Naive thymus-derived CD4-positive, alpha-beta T cell (primary cell): ENCODE measurements at regions not wholly inside any gene's neighbourhood (a gene's known extent, or its start where the extent isn't known, plus 50 kb on each side); places are given as distances from the start of the nearest gene placed in this dataset.

Source experiments
- ATAC-seq: fragments of 150-1000 bp; cut with Tn5 transposase; 2 replicates; pipeline ENCODE4 v1.10.0; 2021; ENCODE audit warnings: mild to moderate bottlenecking, moderate library complexity
- CTCF ChIA-PET: fragments of 350-600 bp; sonication (Branson Sonifier 250); formaldehyde crosslinking; loops from one replicate; lab custom pipeline; 2021; ENCODE audit warnings: antibody characterized with exemption; lab: Charles Lee
- POLR2A ChIA-PET: fragments of 350-600 bp; sonication (Branson Sonifier 250); formaldehyde crosslinking; loops from one replicate; lab custom pipeline; 2021; ENCODE audit warnings: antibody characterized with exemption, inconsistent platforms; lab: Charles Lee
- DNase-seq, 9 donors: peaks; one replicate each; pipeline versions ENCODE4 v3.0.0 to v3.0.0-alpha.2; 2020 to 2022; ENCODE audit warnings: mixed read lengths in 1 of 9
- H3K27ac ChIP-seq: one replicate; pipeline ENCODE4 v1.7.0; 2013; ENCODE audit warnings: mild to moderate bottlenecking, low read depth, low read length, moderate library complexity
- H3K27me3 ChIP-seq, 2 donors: one replicate each; pipeline ENCODE4 v1.7.0; 2013; ENCODE audit warnings: low read length in 2 of 2, mild to moderate bottlenecking in 2 of 2, moderate library complexity in 2 of 2; ENCODE audit not compliant: control insufficient read depth in 2 of 2, insufficient read depth in 2 of 2
- H3K36me3 ChIP-seq, 3 experiments: 1 replicate in 2 of 3; 2 replicates in 1 of 3; pipeline ENCODE4 v1.7.0; 2013; ENCODE audit warnings: low read length in 3 of 3, mild to moderate bottlenecking in 3 of 3, moderate library complexity in 1 of 3; ENCODE audit not compliant: insufficient read depth in 3 of 3, control insufficient read depth in 2 of 3
- H3K4me1 ChIP-seq, 2 donors: one replicate each; pipeline ENCODE4 v1.7.0; 2013; ENCODE audit warnings: low read length in 2 of 2, mild to moderate bottlenecking in 2 of 2, moderate library complexity in 1 of 2; ENCODE audit not compliant: control insufficient read depth in 2 of 2, insufficient read depth in 2 of 2
- H3K4me3 ChIP-seq: 2 replicates; pipeline ENCODE4 v1.7.0; 2013; ENCODE audit warnings: mild to moderate bottlenecking, low read length
- H3K9me3 ChIP-seq, 3 experiments: 1 replicate in 2 of 3; 2 replicates in 1 of 3; pipeline ENCODE4 v1.7.0; 2013; ENCODE audit warnings: low read length in 3 of 3; ENCODE audit not compliant: control insufficient read depth in 2 of 3
- H3K27ac Mint-ChIP-seq, 9 donors: one replicate each; pipeline ENCODE4 v1.8.0; 2020 to 2022; ENCODE audit warnings: mixed read lengths in 9 of 9, mild to moderate bottlenecking in 8 of 9, moderate library complexity in 5 of 9, inconsistent platforms in 2 of 9
- H3K27me3 Mint-ChIP-seq, 5 donors: one replicate each; pipeline ENCODE4 v1.8.0; 2021 to 2022; ENCODE audit warnings: mixed read lengths in 5 of 5, mild to moderate bottlenecking in 1 of 5
- H3K36me3 Mint-ChIP-seq, 5 donors: one replicate each; pipeline ENCODE4 v1.8.0; 2020 to 2022; ENCODE audit warnings: mixed read lengths in 5 of 5, mild to moderate bottlenecking in 3 of 5, inconsistent platforms in 1 of 5
- H3K4me1 Mint-ChIP-seq, 7 donors: one replicate each; pipeline ENCODE4 v1.8.0; 2020 to 2022; ENCODE audit warnings: mixed read lengths in 7 of 7, mild to moderate bottlenecking in 3 of 7, inconsistent platforms in 1 of 7
- H3K4me3 Mint-ChIP-seq, 10 donors: one replicate each; pipeline ENCODE4 v1.8.0; 2020 to 2022; ENCODE audit warnings: mild to moderate bottlenecking in 10 of 10, mixed read lengths in 10 of 10, moderate library complexity in 6 of 10, inconsistent platforms in 2 of 10
- H3K9me3 Mint-ChIP-seq, 11 donors: one replicate each; pipeline ENCODE4 v1.8.0; 2020 to 2022; ENCODE audit warnings: mixed read lengths in 11 of 11, mild to moderate bottlenecking in 4 of 11, inconsistent platforms in 1 of 11, moderate library complexity in 1 of 11
- intact Hi-C, 2 donors: fragments of 100-400 bp; cut with micrococcal nuclease; formaldehyde crosslinking; loops; one replicate each; pipeline ENCODE4 v1.15.1; 2023

GRCh38 chr2:167582619-167583018 lies 664.8 kb downstream of the STK39 start:
- intact Hi-C loops, result no loop called here
- Mint-ChIP-seq H3K27ac (no peak overlapping the region), H3K4me3 (no peak overlapping the region), H3K9me3 (no peaks in the 10 kb centered on the region), H3K36me3 (no peaks in the 10 kb centered on the region), H3K4me1 (no peaks in the 10 kb centered on the region), H3K27me3 (peaks cover 0 to 12% (median 0%) of the 10 kb centered on the region in 5 donors)
- DNase-seq (no peak), ATAC-seq (no peak)
- Histone ChIP-seq H3K4me1 (no peaks in the 10 kb centered on the region), H3K27me3 (no peaks in the 10 kb centered on the region), H3K27ac (no peak overlapping the region), H3K9me3 (no peaks in the 10 kb centered on the region), H3K36me3 (no peaks in the 10 kb centered on the region), H3K4me3 (no peak overlapping the region)
- CTCF ChIA-PET, result no interaction called here
- POLR2A ChIA-PET, result no interaction called here

- Mint-ChIP-seq H3K4me3 (no peak overlapping the region), H3K27me3 (peaks cover 0 to 12% (median 0%) of the 10 kb centered on the region in 5 donors), H3K27ac (no peak overlapping the region), H3K36me3 (no peaks in the 10 kb centered on the region), H3K9me3 (no peaks in the 10 kb centered on the region), H3K4me1 (no peaks in the 10 kb centered on the region)
- ATAC-seq (no peak), DNase-seq (no peak)
- ChIA-PET CTCF (no interaction called here), POLR2A (no interaction called here)
- H3K9me3 ChIP-seq, result no peaks in the 10 kb centered on the region
- H3K4me1 ChIP-seq, result no peaks in the 10 kb centered on the region
- H3K27me3 ChIP-seq, result no peaks in the 10 kb centered on the region
- H3K4me3 ChIP-seq, result no peak overlapping the region
- H3K36me3 ChIP-seq, result no peaks in the 10 kb centered on the region
- no peak overlapping the region for H3K27ac ChIP-seq
- intact Hi-C loops, result no loop called here
These were observed 665.3 kb downstream of the STK39 start for GRCh38 chr2:167581961-167582574.

- Histone ChIP-seq H3K36me3 (no peaks in the 10 kb centered on the region), H3K4me3 (no peak overlapping the region), H3K9me3 (no peaks in the 10 kb centered on the region), H3K27me3 (no peaks in the 10 kb centered on the region), H3K4me1 (no peaks in the 10 kb centered on the region), H3K27ac (no peak overlapping the region)
- H3K27me3 Mint-ChIP-seq, result peaks cover 0 to 9% (median 0%) of the 10 kb centered on the region in 5 donors
- H3K4me3 Mint-ChIP-seq, result no peak overlapping the region
- no peaks in the 10 kb centered on the region for H3K36me3 Mint-ChIP-seq
- DNase-seq, result no peak
- no peak for ATAC-seq
- no peak overlapping the region for H3K27ac Mint-ChIP-seq
- ChIA-PET CTCF (no interaction called here), POLR2A (no interaction called here)
- intact Hi-C loops, result no loop called here
- no peaks in the 10 kb centered on the region for H3K9me3 Mint-ChIP-seq
- H3K4me1 Mint-ChIP-seq, result no peaks in the 10 kb centered on the region
These were observed 667.6 kb downstream of the STK39 start for GRCh38 chr2:167579826-167580225.

GRCh38 chr2:167575276-167575675 lies 672.1 kb downstream of the STK39 start:
- Histone ChIP-seq H3K27ac (no peak overlapping the region), H3K27me3 (no peaks in the 10 kb centered on the region), H3K36me3 (no peaks in the 10 kb centered on the region), H3K9me3 (no peaks in the 10 kb centered on the region), H3K4me1 (no peaks in the 10 kb centered on the region), H3K4me3 (no peak overlapping the region)
- Mint-ChIP-seq H3K4me1 (no peaks in the 10 kb centered on the region), H3K27me3 (peaks cover 0 to 4% (median 0%) of the 10 kb centered on the region in 5 donors), H3K9me3 (no peaks in the 10 kb centered on the region), H3K27ac (no peak overlapping the region), H3K4me3 (no peak overlapping the region), H3K36me3 (no peaks in the 10 kb centered on the region)
- intact Hi-C loops, result no loop called here
- DNase-seq, result no peak
- CTCF ChIA-PET, result interaction anchor here (0.6 kb wide), 1 partner anchor 848 kb away, joined by 6 read pairs; no protein-coding TSS in a partner anchor
- ATAC-seq, result no peak
- POLR2A ChIA-PET, result no interaction called here

- Mint-ChIP-seq H3K27me3 (peaks cover 0 to 4% (median 0%) of the 10 kb centered on the region in 5 donors), H3K4me1 (no peaks in the 10 kb centered on the region), H3K27ac (no peak overlapping the region), H3K36me3 (no peaks in the 10 kb centered on the region), H3K9me3 (peaks cover 0 to 4% (median 0%) of the 10 kb centered on the region in 11 donors), H3K4me3 (no peak overlapping the region)
- ATAC-seq, result no peak
- ChIA-PET POLR2A (no interaction called here), CTCF (no interaction called here)
- H3K9me3 ChIP-seq, result no peaks in the 10 kb centered on the region
- H3K4me3 ChIP-seq, result no peak overlapping the region
- intact Hi-C loops, result no loop called here
- DNase-seq, result no peak
- no peaks in the 10 kb centered on the region for H3K27me3 ChIP-seq
- H3K36me3 ChIP-seq, result no peaks in the 10 kb centered on the region
- no peaks in the 10 kb centered on the region for H3K4me1 ChIP-seq
- H3K27ac ChIP-seq, result no peak overlapping the region
These were observed 674.3 kb downstream of the STK39 start for GRCh38 chr2:167572883-167573619.

- no peak for ATAC-seq
- H3K4me1 ChIP-seq, result no peaks in the 10 kb centered on the region
- DNase-seq, result no peak
- Mint-ChIP-seq H3K9me3 (peaks cover 0 to 6% (median 0%) of the 10 kb centered on the region in 11 donors), H3K27me3 (no peaks in the 10 kb centered on the region), H3K27ac (no peak overlapping the region), H3K36me3 (no peaks in the 10 kb centered on the region), H3K4me1 (no peaks in the 10 kb centered on the region), H3K4me3 (no peak overlapping the region)
- no peak overlapping the region for H3K27ac ChIP-seq
- H3K9me3 ChIP-seq, result no peaks in the 10 kb centered on the region
- ChIA-PET CTCF (no interaction called here), POLR2A (no interaction called here)
- no peaks in the 10 kb centered on the region for H3K36me3 ChIP-seq
- intact Hi-C loops, result no loop called here
- no peak overlapping the region for H3K4me3 ChIP-seq
- H3K27me3 ChIP-seq, result no peaks in the 10 kb centered on the region
These were observed 677.0 kb downstream of the STK39 start for GRCh38 chr2:167570370-167570769.
